SU-DHL-6 (cell line): ENCODE measurements at regions not wholly inside any gene's neighbourhood (a gene's known extent, or its start where the extent isn't known, plus 50 kb on each side); places are given as distances from the start of the nearest gene placed in this dataset.

Experiments
- H2AFZ ChIP-seq: fragments of 200-600 bp; sonication (generic); 2 replicates; pipeline ENCODE4 v1.6.1; 2014; ENCODE audit warnings: low read depth, mild to moderate bottlenecking, moderate library complexity, mixed read lengths, antibody characterized with exemption, low read length; ENCODE audit not compliant: severe bottlenecking
- H3F3A ChIP-seq: fragments of 200-600 bp; shearing (Covaris generic); 2 replicates; pipeline ENCODE4 v1.6.0; 2016; ENCODE audit warnings: antibody characterized with exemption, mild to moderate bottlenecking; ENCODE audit not compliant: insufficient read depth
- H3K27ac ChIP-seq: fragments of 200-600 bp; sonication (generic); 2 replicates; pipeline ENCODE4 v1.5.1; 2016; ENCODE audit warnings: low read depth, mild to moderate bottlenecking, low read length, moderate library complexity, mixed read lengths
- H3K27me3 ChIP-seq: fragments of 200-600 bp; sonication (generic), shearing (Covaris generic); 2 replicates; pipeline ENCODE4 v1.6.0; 2014; ENCODE audit warnings: mild to moderate bottlenecking, low read length
- H3K36me3 ChIP-seq: fragments of 200-600 bp; sonication (generic); 2 replicates; pipeline ENCODE4 v1.6.1; 2014; ENCODE audit warnings: mild to moderate bottlenecking, low read length, mixed read lengths
- H3K4me2 ChIP-seq: fragments of 300-600, 200-600 bp; shearing (Covaris generic), sonication (generic); 2 replicates; pipeline ENCODE4 v1.6.0; 2014; ENCODE audit warnings: low read length, low read depth, mild to moderate bottlenecking; ENCODE audit not compliant: poor library complexity, severe bottlenecking
- H3K4me3 ChIP-seq: fragments of 200-600 bp; sonication (generic); 2 replicates; pipeline ENCODE4 v1.5.1; 2014; ENCODE audit warnings: antibody characterized with exemption, low read length, mild to moderate bottlenecking, mixed read lengths; ENCODE audit not compliant: insufficient read depth, poor library complexity, severe bottlenecking
- H3K79me2 ChIP-seq: fragments of 200-600 bp; sonication (generic); 2 replicates; pipeline ENCODE4 v1.6.1; 2014; ENCODE audit warnings: mild to moderate bottlenecking, low read length, moderate library complexity; ENCODE audit not compliant: insufficient read depth
- H3K9ac ChIP-seq: fragments of 200-600 bp; sonication (generic); 2 replicates; pipeline ENCODE4 v1.7.0; 2014; ENCODE audit warnings: mild to moderate bottlenecking, low read length
- H3K9me2 ChIP-seq: fragments of 200-600 bp; sonication (generic); replicated peaks from 2 replicates; pipeline ENCODE4 v1.6.1; 2014; ENCODE audit warnings: low read length; ENCODE audit not compliant: insufficient read depth
- H3K9me3 ChIP-seq: fragments of 200-600 bp; sonication (generic); 2 replicates; pipeline ENCODE4 v1.6.1; 2014; ENCODE audit warnings: low read length, mixed read lengths; ENCODE audit not compliant: insufficient read depth
- H4K20me1 ChIP-seq: fragments of 200-600 bp; sonication (generic); 2 replicates; pipeline ENCODE4 v1.6.1; 2014; ENCODE audit warnings: low read depth, mild to moderate bottlenecking, antibody characterized with exemption, low read length, moderate library complexity, mixed read lengths
- EZH2phosphoT487 ChIP-seq: fragments of 200-600 bp; sonication (generic), shearing (Covaris generic); conservative IDR thresholded peaks from 2 replicates; pipeline ENCODE4 v1.6.1; 2018; ENCODE audit warnings: mild to moderate bottlenecking, antibody characterized with exemption, low read length, moderate library complexity, mixed read lengths
- TF ChIP-seq, protein P1 (sequence below): fragments of 200-600 bp; sonication (generic); IDR thresholded peaks from one replicate; pipeline ENCODE4 v1.5.1; 2017; ENCODE audit warnings: antibody characterized with exemption, mild to moderate bottlenecking, low read length, moderate library complexity; ENCODE audit not compliant: insufficient read depth, poor library complexity, severe bottlenecking

- Histone ChIP-seq H3F3A (no peaks in the 10 kb centered on the region), H3K79me2 (no peaks in the 10 kb centered on the region), H3K27me3 (no peaks in the 10 kb centered on the region), H3K9me2 (no peaks in the 10 kb centered on the region), H3K27ac (no peak overlapping the region), H2AFZ (no peak overlapping the region), H3K9me3 (peaks cover 27% of the 10 kb centered on the region), H3K9ac (no peak overlapping the region), H3K4me3 (no peak overlapping the region), H3K4me2 (no peak overlapping the region), H4K20me1 (no peaks in the 10 kb centered on the region), H3K36me3 (peaks cover 3% of the 10 kb centered on the region; the same call in 1 of the 2 replicates)
- TF ChIP-seq, protein P1, sequence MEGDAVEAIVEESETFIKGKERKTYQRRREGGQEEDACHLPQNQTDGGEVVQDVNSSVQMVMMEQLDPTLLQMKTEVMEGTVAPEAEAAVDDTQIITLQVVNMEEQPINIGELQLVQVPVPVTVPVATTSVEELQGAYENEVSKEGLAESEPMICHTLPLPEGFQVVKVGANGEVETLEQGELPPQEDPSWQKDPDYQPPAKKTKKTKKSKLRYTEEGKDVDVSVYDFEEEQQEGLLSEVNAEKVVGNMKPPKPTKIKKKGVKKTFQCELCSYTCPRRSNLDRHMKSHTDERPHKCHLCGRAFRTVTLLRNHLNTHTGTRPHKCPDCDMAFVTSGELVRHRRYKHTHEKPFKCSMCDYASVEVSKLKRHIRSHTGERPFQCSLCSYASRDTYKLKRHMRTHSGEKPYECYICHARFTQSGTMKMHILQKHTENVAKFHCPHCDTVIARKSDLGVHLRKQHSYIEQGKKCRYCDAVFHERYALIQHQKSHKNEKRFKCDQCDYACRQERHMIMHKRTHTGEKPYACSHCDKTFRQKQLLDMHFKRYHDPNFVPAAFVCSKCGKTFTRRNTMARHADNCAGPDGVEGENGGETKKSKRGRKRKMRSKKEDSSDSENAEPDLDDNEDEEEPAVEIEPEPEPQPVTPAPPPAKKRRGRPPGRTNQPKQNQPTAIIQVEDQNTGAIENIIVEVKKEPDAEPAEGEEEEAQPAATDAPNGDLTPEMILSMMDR = no peak
- no peak for TF ChIP-seq EZH2phosphoT487
Measured at GRCh38 chr14:44374906-44375305, 132.2 kb downstream of the FSCB start.

DNA sequence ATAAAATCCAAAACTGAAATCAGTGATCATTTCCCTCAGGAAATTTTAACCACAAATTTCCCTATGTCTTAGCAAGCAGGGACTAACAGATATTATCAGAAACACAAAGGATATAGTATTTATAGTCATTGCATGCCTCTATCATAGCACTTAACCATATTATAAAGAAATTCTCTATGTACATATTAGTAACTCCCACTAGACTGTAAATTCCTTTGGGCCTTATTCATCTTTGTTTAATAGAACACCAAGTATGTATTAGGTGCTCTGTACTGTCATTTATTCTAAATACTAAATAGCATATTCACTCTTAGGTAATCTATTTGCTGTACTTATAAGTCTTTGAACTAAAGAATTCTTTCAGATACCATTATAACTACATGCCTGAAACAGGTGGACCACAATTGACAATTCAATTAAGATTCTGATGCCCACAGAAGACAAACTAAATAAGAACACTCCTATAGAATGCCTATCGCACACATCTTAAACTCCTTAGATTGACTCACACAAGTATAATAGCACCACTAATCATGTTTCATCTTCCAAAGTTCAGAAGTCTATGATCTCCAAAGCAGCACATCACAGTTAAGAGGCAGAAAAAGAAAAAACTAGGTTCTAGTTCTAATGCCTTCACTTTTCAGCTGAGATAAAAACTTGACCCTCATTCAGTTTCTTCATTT, 134.1 kb downstream of the FSCB start:
- Histone ChIP-seq H3K27ac (no peak overlapping the region), H3K36me3 (peaks cover 3% of the 10 kb centered on the region; the same call in 1 of the 2 replicates), H3K9me3 (peaks cover 27% of the 10 kb centered on the region), H2AFZ (no peak overlapping the region), H3K9me2 (no peaks in the 10 kb centered on the region), H3K79me2 (no peaks in the 10 kb centered on the region), H3K4me3 (no peak overlapping the region), H3K27me3 (no peaks in the 10 kb centered on the region), H4K20me1 (no peaks in the 10 kb centered on the region), H3F3A (no peaks in the 10 kb centered on the region), H3K9ac (no peak overlapping the region), H3K4me2 (no peak overlapping the region)
- TF ChIP-seq, protein P1 = no peak
- TF ChIP-seq EZH2phosphoT487 = no peak

GRCh38 chr14:44372231-44372630, 134.9 kb downstream of the FSCB start:
- Histone ChIP-seq H3K4me2 (no peak overlapping the region), H3K9me3 (peaks cover 25% of the 10 kb centered on the region), H2AFZ (no peak overlapping the region), H3K79me2 (no peaks in the 10 kb centered on the region), H3K4me3 (no peak overlapping the region), H3K36me3 (peaks cover 3% of the 10 kb centered on the region; the same call in 1 of the 2 replicates), H3K27me3 (no peaks in the 10 kb centered on the region), H3F3A (no peaks in the 10 kb centered on the region), H4K20me1 (no peaks in the 10 kb centered on the region), H3K9me2 (no peaks in the 10 kb centered on the region), H3K27ac (no peak overlapping the region), H3K9ac (no peak overlapping the region)
- TF ChIP-seq EZH2phosphoT487 = no peak
- TF ChIP-seq, protein P1 = no peak
